Left lobe of liver (tissue), 2 donors: ENCODE measurements at regions not wholly inside any gene's neighbourhood (a gene's known extent, or its start where the extent isn't known, plus 50 kb on each side); places are given as distances from the start of the nearest gene placed in this dataset.

Experiments used
- ATAC-seq: fragments of 200-7000 bp; cut with Tn5 transposase; one replicate; pipeline ENCODE4 v1.9.1; 2020; ENCODE audit warnings: mild to moderate bottlenecking, moderate library complexity
- DNase-seq: peaks from one replicate; pipeline ENCODE4 v3.0.0-alpha.2; 2020; ENCODE audit warnings: low spot score
- donor health status: DM: no; HTN: no; CAD: no; lungs with moderate emphysema.
- donor health status: DM: no; HTN: yes; CAD: no.

DNA sequence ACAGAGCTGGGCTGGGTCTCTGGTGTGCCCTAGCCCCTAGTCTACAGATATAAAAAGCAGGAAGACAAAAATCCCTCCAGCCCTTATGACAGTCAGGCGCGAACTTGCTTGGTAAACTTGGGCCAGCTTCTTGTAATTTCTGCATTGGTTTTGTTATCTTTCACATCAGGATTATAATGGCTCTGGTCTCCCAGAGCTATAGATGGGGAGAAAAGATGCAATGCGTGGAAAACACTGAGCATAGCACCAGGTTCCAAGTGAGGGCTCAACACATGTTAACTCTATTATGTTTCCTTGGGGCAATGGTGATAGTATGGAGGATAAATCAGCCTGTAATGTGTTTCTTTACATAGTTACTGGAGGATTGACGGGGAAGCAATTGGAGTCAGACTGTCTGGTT lies 246.8 kb upstream of the KCNG1 start:
- no peak for DNase-seq
- ATAC-seq: no peak

DNA sequence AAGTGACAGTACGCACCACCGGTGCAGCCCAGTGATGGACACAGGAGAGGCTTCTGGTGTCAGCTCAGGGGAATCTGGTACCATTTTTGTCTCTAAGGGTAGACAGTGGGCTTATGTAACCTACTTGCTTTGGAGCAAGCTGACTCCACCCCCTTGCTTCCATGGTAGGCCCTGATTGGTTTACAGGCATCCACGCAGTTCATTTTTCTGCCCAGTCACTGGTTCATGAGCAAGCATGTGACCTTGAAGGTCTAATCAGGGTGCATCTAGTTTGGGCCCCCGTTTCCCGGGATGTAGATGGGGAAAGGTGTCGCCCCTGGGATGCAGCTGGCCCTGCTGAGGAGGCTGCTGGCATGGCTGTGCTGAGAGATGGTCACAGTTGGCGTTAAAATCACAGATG lies 244.8 kb upstream of the KCNG1 start:
- DNase-seq (no peak), ATAC-seq (no peak)

- no peak for DNase-seq
- no peak for ATAC-seq
Measured at GRCh38 chr20:51266353-51266752, 243.4 kb upstream of the KCNG1 start.

DNA sequence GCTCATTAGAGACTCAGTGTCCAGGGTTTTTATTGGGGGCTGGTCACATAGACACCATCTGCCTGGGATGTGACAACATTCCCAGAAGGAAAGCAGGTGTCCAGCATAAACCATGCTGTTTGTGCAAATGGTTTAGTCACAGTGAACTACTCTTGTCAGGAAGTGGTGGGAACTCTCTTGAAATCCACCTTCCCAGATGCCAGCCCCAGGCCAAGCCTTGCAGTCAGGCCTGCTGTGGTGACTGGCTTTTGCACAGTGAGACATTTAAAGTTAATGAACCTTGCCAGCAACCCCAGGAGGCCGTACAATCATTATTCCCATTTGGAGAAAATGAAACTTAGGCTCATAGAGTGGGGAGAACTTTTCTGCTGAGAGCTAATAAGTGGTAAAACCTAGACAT lies 242.5 kb upstream of the KCNG1 start:
- ATAC-seq: no peak

GRCh38 chr20:51262240-51262639 lies 239.3 kb upstream of the KCNG1 start:
- ATAC-seq (no peak), DNase-seq (no peak)

More for the DNA sequence above, 242.5 kb upstream of the KCNG1 start:
- no peak for DNase-seq

GRCh38 chr20:51259455-51259854 lies 236.5 kb upstream of the KCNG1 start:
- ATAC-seq (no peak), DNase-seq (no peak)

GRCh38 chr20:51258582-51259165 lies 235.8 kb upstream of the KCNG1 start:
- ATAC-seq (no peak), DNase-seq (no peak)

- DNase-seq (no peak), ATAC-seq (no peak)
Measured at GRCh38 chr20:51255417-51255816, 232.5 kb upstream of the KCNG1 start.

DNA sequence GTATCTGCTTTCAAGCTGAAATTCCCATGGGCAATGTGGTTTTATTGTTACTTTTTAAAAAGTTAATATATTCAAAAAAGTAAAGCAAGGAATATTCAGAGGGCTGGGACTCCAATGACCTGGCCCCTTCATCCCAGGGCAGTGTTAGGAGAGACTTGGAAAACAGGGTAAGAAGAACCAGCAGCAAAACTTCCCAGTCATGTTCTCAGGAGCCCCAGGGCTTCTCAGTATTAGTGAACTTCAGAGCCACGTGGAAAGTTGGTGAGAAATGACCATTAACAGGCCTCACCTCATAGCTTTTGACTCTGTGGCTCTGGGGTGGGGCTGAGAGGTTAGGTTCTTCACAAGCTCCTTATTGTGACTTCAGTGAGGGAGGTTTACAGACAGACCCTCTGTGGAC lies 230.4 kb upstream of the KCNG1 start:
- DNase-seq (no peak), ATAC-seq (no peak)

DNA sequence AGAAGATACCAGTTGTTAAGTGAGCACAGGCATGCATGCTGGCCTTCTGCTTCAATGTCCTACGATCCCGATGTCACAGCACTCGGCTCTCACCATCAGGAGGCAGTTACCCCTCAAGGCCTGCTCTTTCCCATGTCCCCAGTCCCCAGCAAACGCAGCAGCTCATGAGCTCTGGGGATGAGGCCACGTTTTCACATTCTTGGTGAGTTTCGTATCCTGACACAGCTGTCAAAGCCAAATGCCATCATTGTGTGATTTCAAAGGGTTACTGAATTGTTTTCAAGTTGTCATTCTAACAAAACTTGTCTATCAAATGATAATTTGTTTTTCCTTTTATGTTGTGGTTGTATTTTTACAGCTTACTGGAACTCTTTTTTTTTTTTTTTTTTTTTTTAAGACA lies 226.9 kb upstream of the KCNG1 start:
- DNase-seq (no peak), ATAC-seq (no peak)

GRCh38 chr20:51249215-51249614 lies 226.3 kb upstream of the KCNG1 start:
- no peak for DNase-seq
- ATAC-seq: no peak

- ATAC-seq: no peak
- no peak for DNase-seq
Measured at GRCh38 chr20:51244466-51244865, 221.6 kb upstream of the KCNG1 start.

DNA sequence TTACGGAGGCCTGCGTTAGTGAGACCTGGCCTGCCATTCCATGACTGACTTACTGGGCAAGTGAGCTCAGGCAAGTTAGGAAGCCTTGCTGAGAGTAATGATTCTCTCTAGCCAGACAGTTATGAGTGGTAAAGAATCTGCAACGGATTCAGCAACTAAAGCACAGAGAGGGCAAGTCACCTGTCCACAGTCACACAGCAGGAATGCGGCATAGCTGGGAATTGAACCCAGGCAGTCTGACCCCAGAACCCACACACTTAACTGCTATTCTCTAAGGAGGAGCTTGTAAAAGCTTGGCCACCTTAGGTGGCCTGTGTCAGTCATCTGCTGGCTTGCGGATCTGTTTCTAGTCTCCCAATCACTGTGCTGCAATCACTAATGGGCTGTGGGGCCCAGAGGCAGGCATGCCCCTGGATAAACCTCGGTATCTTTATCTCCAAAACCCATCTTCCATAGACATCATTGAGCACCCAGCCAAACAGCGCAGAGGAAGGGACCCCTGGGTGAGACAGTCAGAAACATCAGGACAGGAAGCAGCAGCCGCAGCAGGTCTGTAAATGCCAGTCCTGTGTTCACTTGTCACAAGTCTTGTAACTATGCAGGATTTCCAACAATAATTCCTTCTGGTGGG lies 215.9 kb upstream of the KCNG1 start:
- DNase-seq: no peak
- no peak for ATAC-seq

- ATAC-seq: no peak
Measured at GRCh38 chr20:51237791-51238190, 214.9 kb upstream of the KCNG1 start.

GRCh38 chr20:51237278-51237677 lies 214.4 kb upstream of the KCNG1 start:
- no peak for ATAC-seq
- DNase-seq: no peak

More at GRCh38 chr20:51237791-51238190, 214.9 kb upstream of the KCNG1 start:
- no peak for DNase-seq

DNA sequence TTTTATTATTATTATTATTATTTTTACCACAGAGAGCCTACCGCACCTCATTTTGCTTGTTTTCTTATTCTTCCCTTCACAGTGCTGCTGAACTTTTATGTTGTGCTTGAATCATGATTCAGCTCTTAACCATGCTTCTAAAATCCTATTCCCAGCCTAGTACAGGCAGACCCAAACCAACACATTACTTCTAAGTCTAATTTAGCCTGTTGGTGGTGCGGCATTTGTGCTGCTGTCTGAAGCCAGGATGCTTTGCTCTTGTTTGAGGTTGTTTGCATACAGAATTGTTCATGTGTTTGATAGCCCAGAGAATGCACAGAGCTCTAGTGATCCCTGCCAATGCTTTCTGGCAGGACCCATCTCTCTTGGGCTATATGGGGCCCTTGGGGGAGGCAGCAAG lies 213.5 kb upstream of the KCNG1 start:
- DNase-seq (no peak), ATAC-seq (no peak)

- DNase-seq: no peak
- no peak for ATAC-seq
Measured at GRCh38 chr20:51233345-51233744, 210.4 kb upstream of the KCNG1 start.

DNA sequence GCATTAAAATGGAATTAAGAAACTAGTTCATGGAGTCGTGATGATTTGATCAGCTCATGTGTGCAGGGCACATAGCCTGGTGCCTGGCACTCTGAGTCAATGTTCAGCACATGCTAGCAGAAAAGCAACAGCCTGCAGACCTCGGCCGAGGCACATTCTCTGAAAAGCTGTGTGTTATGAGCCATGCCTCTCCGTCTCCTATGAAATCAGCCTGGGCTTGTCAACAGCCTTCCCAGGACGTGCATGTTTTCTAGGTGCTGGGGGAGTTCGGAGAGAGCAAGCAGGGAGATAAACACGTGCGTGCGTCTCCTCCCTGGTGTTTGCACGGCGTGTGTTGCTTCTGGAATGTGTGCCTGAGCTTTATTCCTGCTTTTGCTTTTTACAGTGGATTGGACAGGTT lies 207.8 kb upstream of the KCNG1 start:
- ATAC-seq (no peak), DNase-seq (no peak)

DNA sequence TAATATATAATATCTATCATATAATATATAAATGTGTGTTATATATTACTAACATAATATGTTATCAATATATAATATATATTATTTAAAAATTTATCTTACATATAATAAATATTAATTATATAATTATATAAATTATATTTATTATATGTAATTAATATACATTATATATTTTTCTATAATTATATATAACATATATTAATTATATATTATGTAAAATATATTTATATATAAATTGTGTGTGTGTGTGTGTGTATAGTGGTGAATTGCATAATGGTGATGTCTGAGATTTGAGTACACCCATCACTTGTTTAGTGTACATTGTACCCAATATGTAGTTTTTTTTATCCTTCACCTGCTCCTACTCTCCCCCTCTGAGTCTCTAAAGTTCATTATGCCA lies 205.9 kb upstream of the KCNG1 start:
- ATAC-seq (no peak), DNase-seq (no peak)

GRCh38 chr20:51227744-51228143 lies 204.8 kb upstream of the KCNG1 start:
- ATAC-seq: no peak
- DNase-seq: no peak

DNA sequence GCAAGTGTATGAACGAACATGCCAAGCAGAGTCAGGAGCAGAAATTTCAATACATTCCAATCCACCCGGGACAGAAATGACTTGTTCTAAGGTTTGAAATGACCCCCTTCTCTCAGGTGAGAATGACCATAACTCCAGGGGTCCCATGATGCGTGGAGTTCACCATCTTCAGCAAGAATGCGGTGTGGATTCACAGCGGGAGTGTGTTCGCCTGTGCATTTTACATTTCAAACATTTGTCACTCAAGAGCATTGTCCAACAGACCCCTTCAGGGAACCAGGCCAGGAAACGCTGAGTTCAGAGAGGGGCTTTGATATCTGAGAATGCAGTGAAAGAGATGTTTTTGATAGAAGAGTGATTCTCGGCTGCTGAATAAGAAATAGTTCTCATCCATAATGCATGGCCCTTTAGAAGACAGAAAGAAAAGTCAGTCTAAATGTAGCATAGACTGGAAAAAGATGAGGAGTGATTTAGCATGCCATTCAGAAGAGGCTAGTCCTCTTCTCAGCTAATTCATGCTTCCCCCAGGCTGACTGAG lies 200.3 kb upstream of the KCNG1 start:
- no peak for ATAC-seq
- DNase-seq: no peak

GRCh38 chr20:51221791-51222408 lies 199.0 kb upstream of the KCNG1 start:
- ATAC-seq: no peak
- DNase-seq: no peak
